ENCODE measurements at regions not wholly inside any gene's neighbourhood (a gene's known extent, or its start where the extent isn't known, plus 50 kb on each side); places are given as distances from the start of the nearest gene placed in this dataset.
A peak's percentile ranks its signal among the peaks of the same experiment; 100 is the strongest.

DNA sequence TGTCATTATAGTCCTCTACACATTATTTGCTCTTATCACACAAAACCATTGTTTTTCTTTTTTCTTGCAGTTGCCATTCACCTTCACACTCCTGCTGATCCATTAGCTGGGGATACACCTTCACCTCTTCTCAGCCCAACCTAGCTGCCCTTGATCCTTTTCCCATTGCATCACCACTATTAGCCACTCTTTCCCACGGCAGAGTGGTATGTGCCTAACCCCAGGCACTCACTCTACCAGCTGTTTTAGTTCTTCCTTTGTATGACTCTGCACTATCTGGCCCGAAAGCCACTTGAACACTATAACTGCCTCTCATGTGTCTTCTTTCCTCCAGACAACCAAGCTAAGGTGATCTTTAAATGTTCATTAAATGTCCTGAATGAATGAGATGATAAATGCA is 145.4 kb upstream of the PIK3C3 start:
- no peaks in the 10 kb centered on the region for H3K36me3 ChIP-seq
- H3K27me3 ChIP-seq (replicated peaks) = no peaks in the 10 kb centered on the region
- no peak for DNase-seq (ENCODE audit: low read depth in 1 of 2, low spot score in 2 of 2)
- H3K27ac ChIP-seq = no peak overlapping the region
- no peaks in the 10 kb centered on the region for H3K4me1 ChIP-seq (replicated peaks)
- no peaks in the 10 kb centered on the region for H3K9me3 ChIP-seq (replicated peaks)
- no peak overlapping the region for H3K4me3 ChIP-seq

DNA sequence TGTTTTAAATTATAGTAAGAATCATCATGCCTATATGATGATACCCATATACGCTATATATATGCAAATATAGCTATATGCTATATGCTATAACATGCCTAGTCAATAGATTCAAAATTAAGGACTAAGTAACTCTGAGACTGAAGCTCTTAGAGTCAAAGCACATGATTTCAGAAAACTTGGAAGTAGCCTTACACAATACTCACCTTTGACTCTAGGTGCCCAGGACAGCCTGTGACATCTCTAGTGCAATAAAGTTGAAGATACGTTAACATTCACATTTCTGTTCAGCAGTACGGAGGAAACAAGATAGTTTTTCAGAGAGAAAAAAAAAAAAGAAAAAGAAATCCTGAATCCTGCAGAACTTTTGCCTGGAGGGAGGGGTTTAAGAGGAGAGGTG is 149.7 kb upstream of the PIK3C3 start:
- H3K9me3 ChIP-seq (replicated peaks) = no peaks in the 10 kb centered on the region
- no peak for DNase-seq (ENCODE audit: low read depth in 1 of 2, low spot score in 2 of 2)
- H3K27ac ChIP-seq = no peak overlapping the region
- H3K4me1 ChIP-seq (replicated peaks) = no peaks in the 10 kb centered on the region
- no peak overlapping the region for H3K4me3 ChIP-seq
- no peaks in the 10 kb centered on the region for H3K27me3 ChIP-seq (replicated peaks)
- no peaks in the 10 kb centered on the region for H3K36me3 ChIP-seq

DNA sequence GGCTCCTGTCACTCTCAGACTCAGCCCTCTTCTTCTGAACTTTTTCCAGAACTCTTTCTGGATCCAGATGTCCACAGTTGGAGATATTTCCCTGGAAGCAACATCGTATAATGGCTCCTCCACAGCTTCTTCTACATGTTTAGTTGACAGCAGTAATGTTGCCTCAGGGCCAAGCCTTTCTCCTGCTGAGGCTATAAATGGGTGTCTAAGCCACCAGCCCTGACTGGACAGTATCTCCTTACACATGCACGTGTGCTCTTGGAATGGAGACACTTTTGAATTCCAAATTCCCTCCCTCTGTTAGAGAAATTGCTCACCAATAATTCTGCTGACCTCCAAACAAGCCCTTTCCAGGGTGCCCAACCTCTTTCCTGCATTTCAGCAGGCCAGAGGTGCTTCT is 156.2 kb upstream of the PIK3C3 start:
- Histone ChIP-seq H3K9me3 (replicated peaks) (no peaks in the 10 kb centered on the region), H3K27ac (no peak overlapping the region), H3K4me3 (no peak overlapping the region), H3K27me3 (replicated peaks) (no peaks in the 10 kb centered on the region), H3K36me3 (no peaks in the 10 kb centered on the region), H3K4me1 (replicated peaks) (no peaks in the 10 kb centered on the region)
- no peak for DNase-seq (ENCODE audit: low read depth in 1 of 2, low spot score in 2 of 2)

DNA sequence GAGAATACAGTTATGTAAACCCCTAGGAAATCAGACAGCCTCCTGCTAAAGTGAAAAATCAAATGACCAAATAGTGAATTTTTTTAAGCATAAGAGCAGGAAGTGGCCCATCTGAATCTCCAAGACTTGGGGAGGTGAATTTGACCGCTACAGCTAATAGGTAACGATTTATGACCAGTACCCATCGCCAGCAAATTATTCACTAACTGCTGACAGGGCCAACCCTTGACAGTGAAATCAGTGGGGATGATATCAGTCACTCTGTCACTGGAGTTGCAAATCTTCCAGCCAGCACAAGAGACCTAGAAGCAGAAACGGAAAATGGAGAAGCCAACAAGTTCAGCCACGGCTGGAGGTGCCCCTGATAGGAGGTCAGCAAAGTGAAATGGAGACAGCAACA is 164.3 kb upstream of the PIK3C3 start:
- no peaks in the 10 kb centered on the region for H3K36me3 ChIP-seq
- no peak for DNase-seq (ENCODE audit: low read depth in 1 of 2, low spot score in 2 of 2)
- no peaks in the 10 kb centered on the region for H3K4me1 ChIP-seq (replicated peaks)
- H3K4me3 ChIP-seq = no peak overlapping the region
- H3K27me3 ChIP-seq (replicated peaks) = no peaks in the 10 kb centered on the region; the same call in 1 of the 2 replicates
- no peak overlapping the region for H3K27ac ChIP-seq
- no peaks in the 10 kb centered on the region for H3K9me3 ChIP-seq (replicated peaks)

DNA sequence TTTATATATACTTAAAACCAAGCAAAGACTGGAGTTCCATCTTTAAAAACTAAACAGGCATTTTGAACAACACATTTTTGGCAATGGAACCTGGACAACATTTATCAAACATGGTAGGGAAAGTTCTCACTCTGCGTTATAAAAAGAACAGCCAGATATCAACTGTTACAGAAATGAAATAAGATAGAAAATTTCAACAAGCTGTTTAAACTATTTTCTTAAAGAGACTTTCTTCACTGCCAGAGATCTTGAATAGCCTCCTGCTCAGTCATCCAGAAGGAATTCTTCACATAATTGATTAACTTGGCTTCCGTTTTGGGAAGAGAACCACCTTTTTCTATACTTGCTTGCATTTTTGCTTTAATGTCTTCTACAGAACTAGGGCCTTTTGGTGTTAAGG is 166.0 kb upstream of the PIK3C3 start:
- no peaks in the 10 kb centered on the region for H3K4me1 ChIP-seq (replicated peaks)
- H3K9me3 ChIP-seq (replicated peaks) = no peaks in the 10 kb centered on the region
- no peak overlapping the region for H3K4me3 ChIP-seq
- H3K27ac ChIP-seq = no peak overlapping the region
- H3K36me3 ChIP-seq = no peaks in the 10 kb centered on the region
- DNase-seq (ENCODE audit: low read depth in 1 of 2, low spot score in 2 of 2) = no peak
- no peaks in the 10 kb centered on the region; the same call in 1 of the 2 replicates for H3K27me3 ChIP-seq (replicated peaks)

DNA sequence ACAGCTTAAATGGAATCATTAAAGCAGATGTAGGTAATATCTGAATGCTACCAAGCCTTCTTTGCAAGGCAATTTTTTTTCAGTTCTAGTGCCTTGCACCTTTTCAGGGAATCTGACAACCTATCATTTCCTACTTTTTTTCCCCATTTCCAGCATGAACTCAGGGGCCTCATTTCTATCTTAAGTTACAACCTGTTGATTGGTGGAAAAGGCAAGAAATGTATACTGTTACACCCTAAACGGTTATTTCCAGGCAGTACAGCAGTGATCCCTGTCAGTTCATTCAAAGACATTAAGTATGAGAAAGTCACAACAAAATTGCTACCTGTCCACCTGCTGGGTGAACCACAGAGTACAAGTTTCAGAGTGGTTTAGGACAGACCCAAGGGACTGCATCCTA is 171.2 kb upstream of the PIK3C3 start:
- Histone ChIP-seq H3K27me3 (replicated peaks) (no peaks in the 10 kb centered on the region; the same call in 1 of the 2 replicates), H3K36me3 (no peaks in the 10 kb centered on the region), H3K4me3 (no peak overlapping the region), H3K27ac (no peak overlapping the region), H3K9me3 (replicated peaks) (no peaks in the 10 kb centered on the region), H3K4me1 (replicated peaks) (no peaks in the 10 kb centered on the region)
- no peak for DNase-seq (ENCODE audit: low read depth in 1 of 2, low spot score in 2 of 2)

DNA sequence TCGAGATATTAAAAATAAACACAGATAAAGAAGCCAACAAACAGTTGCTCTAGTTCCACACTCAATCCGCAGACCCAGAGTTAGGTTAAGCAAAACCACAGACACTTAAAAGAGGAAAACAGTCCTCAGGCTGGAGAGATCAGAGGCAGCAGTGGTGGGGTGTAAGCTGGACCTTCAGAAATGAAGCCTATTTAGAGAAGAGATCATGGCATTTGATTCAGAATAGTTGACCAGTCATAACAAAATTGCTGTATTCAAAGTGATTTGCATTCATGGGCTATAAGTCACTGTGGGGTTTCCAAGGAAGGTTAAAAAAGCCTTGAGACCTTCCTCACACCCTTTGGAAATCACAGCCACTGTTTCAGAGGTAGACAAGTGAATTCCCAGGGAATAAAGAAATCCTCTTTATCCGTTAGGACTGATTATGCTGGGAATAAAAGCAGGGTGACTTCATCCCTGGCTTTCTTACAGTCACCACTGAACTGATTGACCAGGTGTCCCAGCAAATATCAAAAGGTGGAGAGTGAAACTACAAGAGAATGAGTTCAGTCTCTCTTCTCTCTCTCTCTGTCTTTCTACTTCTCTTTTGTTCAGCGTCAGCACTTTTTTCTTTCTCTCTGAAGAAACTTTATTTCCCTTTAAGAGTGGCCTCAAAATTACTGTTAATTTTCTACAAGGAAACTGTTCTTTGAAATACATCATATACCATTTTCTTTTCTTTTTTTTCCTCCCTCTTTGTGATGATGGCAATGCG is 171.8 kb upstream of the PIK3C3 start:
- Histone ChIP-seq H3K4me3 (no peak overlapping the region), H3K27ac (no peak overlapping the region), H3K4me1 (replicated peaks) (no peaks in the 10 kb centered on the region), H3K27me3 (replicated peaks) (no peaks in the 10 kb centered on the region; the same call in 1 of the 2 replicates), H3K9me3 (replicated peaks) (no peaks in the 10 kb centered on the region), H3K36me3 (no peaks in the 10 kb centered on the region)
- DNase-seq (ENCODE audit: low read depth in 1 of 2, low spot score in 2 of 2) = no peak

DNA sequence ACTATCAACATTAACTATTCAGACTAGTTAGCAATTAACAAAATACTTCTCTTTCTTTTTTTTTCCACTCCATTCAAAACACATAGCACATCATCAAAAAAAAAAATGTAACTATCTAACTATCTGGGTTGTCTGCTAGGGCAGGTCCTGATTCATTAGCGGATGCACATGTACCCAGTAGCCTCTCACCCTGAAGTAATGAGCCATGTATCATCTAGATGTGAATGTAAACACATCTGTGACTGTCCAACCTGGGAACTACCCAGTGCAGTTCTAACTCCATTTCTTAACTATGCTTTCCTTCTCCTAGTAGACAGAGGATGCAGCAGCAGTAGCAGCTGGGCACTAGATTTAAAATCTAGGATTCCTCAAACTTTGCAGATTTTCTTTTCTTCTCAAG is 183.1 kb upstream of the PIK3C3 start:
- Histone ChIP-seq H3K9me3 (replicated peaks) (no peaks in the 10 kb centered on the region), H3K4me1 (replicated peaks) (no peaks in the 10 kb centered on the region), H3K27me3 (replicated peaks) (no peaks in the 10 kb centered on the region), H3K36me3 (no peaks in the 10 kb centered on the region), H3K27ac (no peak overlapping the region), H3K4me3 (no peak overlapping the region)
- DNase-seq (ENCODE audit: low read depth in 1 of 2, low spot score in 2 of 2) = no peak

DNA sequence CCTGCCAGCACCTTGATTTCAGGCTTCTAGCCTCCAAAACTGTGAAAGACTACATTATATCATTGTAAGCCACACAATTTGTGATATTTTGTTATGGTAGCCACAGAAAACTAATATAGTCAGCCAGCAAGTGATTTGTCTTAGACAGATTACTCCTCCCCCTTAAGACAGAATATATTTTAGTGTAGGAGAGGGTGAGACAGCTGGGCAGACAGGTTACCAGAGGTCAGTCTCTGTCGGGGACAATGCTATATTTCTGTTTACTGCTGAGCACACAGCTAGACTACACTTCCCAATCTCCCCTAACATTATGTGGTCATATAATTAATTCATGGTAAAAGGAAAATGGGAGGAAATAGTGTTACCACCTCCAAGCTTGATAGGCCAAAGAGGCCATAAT is 185.8 kb upstream of the PIK3C3 start:
- H3K9me3 ChIP-seq (replicated peaks) = no peaks in the 10 kb centered on the region
- no peak for DNase-seq (ENCODE audit: low read depth in 1 of 2, low spot score in 2 of 2)

DNA sequence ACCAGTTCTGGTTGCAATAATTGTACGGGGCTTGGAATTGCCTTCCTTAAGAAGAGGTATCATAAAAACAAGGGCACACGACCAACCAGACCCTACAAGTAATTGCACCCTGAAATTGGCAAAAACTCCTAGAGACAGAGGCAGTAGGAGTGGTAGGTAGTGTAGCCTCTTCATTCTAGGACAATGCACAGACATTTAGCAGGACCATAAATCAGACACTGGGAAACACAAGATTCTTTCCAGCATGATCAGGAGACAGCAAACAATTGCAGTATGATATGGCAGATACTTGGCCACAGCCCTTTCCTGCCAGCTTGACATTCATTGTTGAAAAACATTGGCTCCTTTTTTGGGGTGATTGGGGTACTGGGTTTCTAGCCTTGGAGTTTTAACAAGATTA is 186.6 kb upstream of the PIK3C3 start:
- Histone ChIP-seq H3K4me1 (replicated peaks) (no peaks in the 10 kb centered on the region), H3K9me3 (replicated peaks) (no peaks in the 10 kb centered on the region), H3K27ac (no peak overlapping the region)

More for the DNA sequence above, 185.8 kb upstream of the PIK3C3 start:
- Histone ChIP-seq H3K27me3 (replicated peaks) (no peaks in the 10 kb centered on the region), H3K36me3 (no peaks in the 10 kb centered on the region), H3K27ac (no peak overlapping the region), H3K4me3 (no peak overlapping the region), H3K4me1 (replicated peaks) (no peaks in the 10 kb centered on the region)

DNA sequence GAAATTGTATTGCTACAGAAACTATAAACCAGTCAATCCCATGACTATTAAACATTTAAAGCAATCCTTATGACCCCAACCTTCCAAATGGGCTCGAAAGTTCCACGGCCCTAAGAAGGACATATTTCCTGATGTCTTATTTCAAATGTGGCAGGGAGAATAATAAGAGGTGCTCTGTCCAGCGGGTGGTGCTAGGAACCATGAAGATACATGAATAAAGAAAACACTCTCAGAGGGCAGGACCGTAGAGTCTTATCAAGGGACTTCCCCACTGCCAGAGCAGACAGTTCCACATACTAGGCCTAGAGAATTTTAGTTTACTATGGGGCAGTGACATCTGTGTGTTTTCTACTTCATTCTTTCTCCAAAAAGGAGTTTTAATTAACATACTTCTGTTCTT is 187.1 kb upstream of the PIK3C3 start:
- H3K36me3 ChIP-seq = no peaks in the 10 kb centered on the region

More for the DNA sequence above, 186.6 kb upstream of the PIK3C3 start:
- Histone ChIP-seq H3K27me3 (replicated peaks) (no peaks in the 10 kb centered on the region), H3K4me3 (no peak overlapping the region), H3K36me3 (no peaks in the 10 kb centered on the region)
- no peak for DNase-seq (ENCODE audit: low read depth in 1 of 2, low spot score in 2 of 2)

DNA sequence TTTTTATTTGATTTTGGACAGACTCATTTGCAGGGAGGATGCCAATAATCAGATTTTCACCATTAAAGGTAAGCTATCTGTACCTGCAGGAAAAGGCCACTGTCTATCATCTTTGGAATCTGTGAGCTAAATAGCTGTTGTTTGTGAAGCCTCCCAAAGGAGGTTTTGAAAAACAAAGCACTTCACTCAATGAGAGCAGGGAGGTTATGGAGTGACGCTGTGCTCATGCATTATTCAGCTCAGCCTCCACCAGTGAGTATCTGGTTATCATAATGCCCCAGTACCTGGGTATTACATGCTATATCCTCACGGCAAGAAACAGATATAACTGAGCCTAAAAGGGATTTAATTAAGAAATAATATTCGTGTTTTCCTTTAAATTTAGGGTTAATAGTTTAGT is 189.6 kb upstream of the PIK3C3 start:
- Histone ChIP-seq H3K36me3 (no peaks in the 10 kb centered on the region), H3K27me3 (replicated peaks) (no peaks in the 10 kb centered on the region), H3K9me3 (replicated peaks) (no peaks in the 10 kb centered on the region), H3K4me3 (no peak overlapping the region), H3K27ac (no peak overlapping the region), H3K4me1 (replicated peaks) (peaks cover 12% of the 10 kb centered on the region)
- no peak for DNase-seq (ENCODE audit: low read depth in 1 of 2, low spot score in 2 of 2)

More for the DNA sequence above, 187.1 kb upstream of the PIK3C3 start:
- Histone ChIP-seq H3K27me3 (replicated peaks) (no peaks in the 10 kb centered on the region), H3K4me1 (replicated peaks) (no peaks in the 10 kb centered on the region), H3K27ac (no peak overlapping the region), H3K9me3 (replicated peaks) (no peaks in the 10 kb centered on the region), H3K4me3 (no peak overlapping the region)
- DNase-seq (ENCODE audit: low read depth in 1 of 2, low spot score in 2 of 2) = no peak

DNA sequence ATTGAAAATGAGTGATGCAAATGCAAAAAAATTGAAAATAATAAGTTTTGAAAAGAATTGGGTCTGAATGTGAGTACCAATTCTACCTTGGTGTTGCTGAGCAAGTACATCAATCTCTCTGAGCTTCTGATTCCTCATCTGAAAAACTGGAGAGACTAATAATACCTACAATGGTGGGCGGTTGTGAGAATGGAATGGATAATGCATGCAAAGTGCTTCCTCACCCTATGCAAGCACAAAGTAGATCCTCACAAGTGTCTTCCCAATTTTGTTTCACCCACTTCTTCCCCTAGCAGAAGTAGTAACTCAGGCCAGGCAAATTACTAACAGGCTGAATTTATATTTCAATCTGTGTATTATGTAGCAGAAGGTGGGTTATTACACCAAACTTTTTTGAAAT is 191.7 kb upstream of the PIK3C3 start:
- H3K27me3 ChIP-seq (replicated peaks) = no peaks in the 10 kb centered on the region
- no peak overlapping the region for H3K27ac ChIP-seq
- H3K9me3 ChIP-seq (replicated peaks) = no peaks in the 10 kb centered on the region
- DNase-seq (ENCODE audit: low read depth in 1 of 2, low spot score in 2 of 2) = no peak
- no peak overlapping the region for H3K4me3 ChIP-seq
- H3K4me1 ChIP-seq (replicated peaks) = peaks cover 12% of the 10 kb centered on the region
- H3K36me3 ChIP-seq = no peaks in the 10 kb centered on the region

DNA sequence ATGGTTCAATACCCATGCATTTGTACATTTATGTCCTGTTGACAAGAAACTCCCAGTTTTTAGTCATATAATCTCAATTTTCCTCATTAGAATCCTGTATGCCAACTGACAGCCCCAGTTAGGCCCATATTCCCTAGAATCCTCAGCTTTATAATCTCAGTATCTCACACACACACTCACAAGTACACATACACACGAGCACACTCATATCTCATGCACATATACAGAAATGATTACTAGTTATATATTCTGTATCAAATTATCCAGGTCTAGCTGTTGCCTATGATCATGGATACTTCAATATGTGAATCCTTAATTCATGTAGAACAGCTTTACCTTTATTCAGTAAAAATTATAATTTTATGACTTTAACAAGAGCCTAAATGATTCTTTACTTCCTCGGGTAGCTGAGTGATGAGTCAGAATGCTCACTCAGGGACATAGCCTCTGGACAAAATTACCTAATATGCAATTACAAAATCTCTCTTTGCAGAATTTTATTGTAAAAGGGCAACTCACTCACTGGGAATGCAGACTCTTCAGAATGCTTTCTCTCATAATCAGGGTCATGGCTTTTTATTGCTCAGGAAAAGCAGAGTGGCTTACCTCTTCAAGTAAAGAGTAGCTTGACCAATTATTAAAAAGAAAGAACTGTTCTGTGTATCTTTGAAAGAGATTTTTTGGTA is 193.6 kb upstream of the PIK3C3 start:
- H3K27ac ChIP-seq = no peak overlapping the region

More for the DNA sequence above, 193.6 kb upstream of the PIK3C3 start:
- peak in 1 of 2 experiments; percentile 41 for DNase-seq (ENCODE audit: low read depth in 1 of 2, low spot score in 2 of 2)
- Histone ChIP-seq H3K27me3 (replicated peaks) (no peaks in the 10 kb centered on the region), H3K4me3 (no peak overlapping the region), H3K9me3 (replicated peaks) (no peaks in the 10 kb centered on the region), H3K36me3 (no peaks in the 10 kb centered on the region), H3K4me1 (replicated peaks) (peaks cover 12% of the 10 kb centered on the region)
